ENCODE measurements at regions not wholly inside any gene's neighbourhood (a gene's known extent, or its start where the extent isn't known, plus 50 kb on each side); places are given as distances from the start of the nearest gene placed in this dataset.

- no peaks in the 10 kb centered on the region for H3K36me3 ChIP-seq (ENCODE audit: insufficient read depth in 1 of 2, low read depth in 1 of 2)
- 35 to 56% (median 38%) methylated on average over 6 of the region's 6 CpGs for WGBS, 3 donors
- H3K27me3 ChIP-seq (ENCODE audit: insufficient read depth in 3 of 3, low read length in 2 of 3) = peaks cover 0 to 41% (median 11%) of the 10 kb centered on the region in 3 donors
- H3K4me1 ChIP-seq = no peaks in the 10 kb centered on the region
- H3K9me3 ChIP-seq = no peaks in the 10 kb centered on the region
- ATAC-seq (peak in 2 of 4 donors; percentile 39 to 77), DNase-seq (no peak)
- no peak overlapping the region for H3K4me3 ChIP-seq
- TF ChIP-seq CTCF (IDR thresholded peaks at IDR 0.05) = no peak
- intact Hi-C loops (cut with DNase I) = no loop called here
- no peak overlapping the region for H3K27ac ChIP-seq
These were observed 128.3 kb upstream of the PRMT8 start for GRCh38 chr12:3362737-3363136.

- Histone ChIP-seq H3K27me3 (ENCODE audit: insufficient read depth in 3 of 3, low read length in 2 of 3) (peaks cover 0 to 47% (median 11%) of the 10 kb centered on the region in 3 donors), H3K27ac (no peak overlapping the region), H3K4me3 (no peak overlapping the region), H3K36me3 (ENCODE audit: insufficient read depth in 1 of 2, low read depth in 1 of 2) (no peaks in the 10 kb centered on the region), H3K9me3 (no peaks in the 10 kb centered on the region), H3K4me1 (no peaks in the 10 kb centered on the region)
- 74 to 83% (median 82%) methylated on average over 9 of the region's 9 CpGs for WGBS, 3 donors
- ATAC-seq = peak in 1 of 4 donors; percentile 42
- intact Hi-C loops (cut with DNase I) = no loop called here
- DNase-seq = no peak
- TF ChIP-seq CTCF (IDR thresholded peaks at IDR 0.05) = no peak
These were observed 127.4 kb upstream of the PRMT8 start for GRCh38 chr12:3363608-3364007.

- DNase-seq = no peak
- Histone ChIP-seq H3K4me1 (no peaks in the 10 kb centered on the region), H3K27me3 (ENCODE audit: insufficient read depth in 3 of 3, low read length in 2 of 3) (peaks cover 0 to 47% (median 12%) of the 10 kb centered on the region in 3 donors), H3K27ac (no peak overlapping the region), H3K4me3 (no peak overlapping the region), H3K9me3 (no peaks in the 10 kb centered on the region), H3K36me3 (ENCODE audit: insufficient read depth in 1 of 2, low read depth in 1 of 2) (no peaks in the 10 kb centered on the region)
- no peak for ATAC-seq
- 84 to 91% (median 88%) methylated on average over 5 of the region's 5 CpGs for WGBS, 3 donors
- intact Hi-C loops (cut with DNase I) = no loop called here
- TF ChIP-seq CTCF (IDR thresholded peaks at IDR 0.05) = no peak
These were observed 126.8 kb upstream of the PRMT8 start for GRCh38 chr12:3364226-3364625.

GRCh38 chr12:3364661-3365462 is 126.1 kb upstream of the PRMT8 start:
- Histone ChIP-seq H3K4me3 (no peak overlapping the region), H3K27me3 (ENCODE audit: insufficient read depth in 3 of 3, low read length in 2 of 3) (peaks cover 0 to 47% (median 12%) of the 10 kb centered on the region in 3 donors), H3K36me3 (ENCODE audit: insufficient read depth in 1 of 2, low read depth in 1 of 2) (no peaks in the 10 kb centered on the region), H3K4me1 (no peaks in the 10 kb centered on the region), H3K9me3 (no peaks in the 10 kb centered on the region), H3K27ac (no peak overlapping the region)
- WGBS, 3 donors = 62 to 71% (median 70%) methylated on average over 13 of the region's 13 CpGs
- ATAC-seq = no peak
- DNase-seq = no peak
- no peak for TF ChIP-seq CTCF (IDR thresholded peaks at IDR 0.05)
- intact Hi-C loops (cut with DNase I) = no loop called here

All from psoas muscle (tissue), 7 donors.